Stimulated activated CD8-positive, alpha-beta memory T cell treated with anti-CD3 and anti-CD28 coated beads, Interleukin-7, amount 100 ng/mL, for 24 hours (primary cell): ENCODE measurements at regions not wholly inside any gene's neighbourhood (a gene's known extent, or its start where the extent isn't known, plus 50 kb on each side); places are given as distances from the start of the nearest gene placed in this dataset.
"Not testable (repeated sequence)": the region's sequence is repeated elsewhere in the genome, so short reads cannot be mapped to it uniquely, and the experiment has no call there.

ENCODE experiments used
- DNase-seq: peaks from one replicate; pipeline ENCODE4 v3.0.0-alpha.2; 2020; ENCODE audit warnings: low read depth

DNA sequence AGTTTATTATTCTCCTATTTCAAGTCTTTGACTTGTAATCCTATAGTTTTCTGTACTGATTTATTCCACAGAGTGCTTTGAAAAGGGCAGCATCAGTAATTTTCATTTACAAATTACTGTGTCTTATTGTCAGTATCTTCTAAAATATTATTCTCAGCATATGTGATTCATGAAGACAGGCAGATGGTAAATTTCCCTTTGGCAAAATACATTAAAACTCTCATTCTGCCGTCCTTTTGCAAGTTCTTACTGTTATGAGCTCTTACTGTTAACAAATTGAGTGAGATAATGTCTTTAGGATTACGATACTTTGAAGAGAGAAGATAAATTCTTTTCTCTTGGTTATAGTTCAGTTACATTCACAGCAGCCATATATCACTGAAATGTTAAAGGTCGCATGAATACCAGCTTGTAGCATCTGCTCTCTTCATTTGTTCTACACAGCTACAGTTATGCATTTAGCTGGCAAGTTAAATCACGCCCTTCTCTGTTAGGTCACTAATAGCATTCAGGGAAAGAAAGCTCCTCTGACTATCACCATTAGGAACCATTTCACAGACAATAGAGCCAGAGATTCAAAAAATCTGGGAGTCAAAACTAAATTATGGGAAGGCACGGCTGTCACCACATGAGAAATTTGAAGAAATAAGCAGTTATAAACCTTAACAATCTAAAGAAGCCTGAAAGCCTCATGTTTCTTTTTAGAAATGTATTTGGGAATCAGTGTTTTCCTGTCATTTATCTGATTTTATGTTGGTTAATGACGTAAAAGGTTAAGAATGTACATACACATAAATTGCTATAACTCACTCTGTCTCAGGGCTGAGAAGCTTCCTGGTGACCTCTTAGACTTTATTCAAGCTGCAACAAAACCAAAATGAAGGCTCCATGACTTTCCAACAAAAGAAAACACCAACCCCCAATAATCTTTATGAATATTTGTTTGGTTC is 109.6 kb upstream of the SP4 start:
- DNase-seq: no peak

- DNase-seq: no peak
Measured at GRCh38 chr7:21318916-21319270, 109.0 kb upstream of the SP4 start.

- DNase-seq: no peak
Measured at GRCh38 chr7:21326241-21326640, 101.6 kb upstream of the SP4 start.

GRCh38 chr7:21326921-21327320 is 101.0 kb upstream of the SP4 start:
- no peak for DNase-seq

DNA sequence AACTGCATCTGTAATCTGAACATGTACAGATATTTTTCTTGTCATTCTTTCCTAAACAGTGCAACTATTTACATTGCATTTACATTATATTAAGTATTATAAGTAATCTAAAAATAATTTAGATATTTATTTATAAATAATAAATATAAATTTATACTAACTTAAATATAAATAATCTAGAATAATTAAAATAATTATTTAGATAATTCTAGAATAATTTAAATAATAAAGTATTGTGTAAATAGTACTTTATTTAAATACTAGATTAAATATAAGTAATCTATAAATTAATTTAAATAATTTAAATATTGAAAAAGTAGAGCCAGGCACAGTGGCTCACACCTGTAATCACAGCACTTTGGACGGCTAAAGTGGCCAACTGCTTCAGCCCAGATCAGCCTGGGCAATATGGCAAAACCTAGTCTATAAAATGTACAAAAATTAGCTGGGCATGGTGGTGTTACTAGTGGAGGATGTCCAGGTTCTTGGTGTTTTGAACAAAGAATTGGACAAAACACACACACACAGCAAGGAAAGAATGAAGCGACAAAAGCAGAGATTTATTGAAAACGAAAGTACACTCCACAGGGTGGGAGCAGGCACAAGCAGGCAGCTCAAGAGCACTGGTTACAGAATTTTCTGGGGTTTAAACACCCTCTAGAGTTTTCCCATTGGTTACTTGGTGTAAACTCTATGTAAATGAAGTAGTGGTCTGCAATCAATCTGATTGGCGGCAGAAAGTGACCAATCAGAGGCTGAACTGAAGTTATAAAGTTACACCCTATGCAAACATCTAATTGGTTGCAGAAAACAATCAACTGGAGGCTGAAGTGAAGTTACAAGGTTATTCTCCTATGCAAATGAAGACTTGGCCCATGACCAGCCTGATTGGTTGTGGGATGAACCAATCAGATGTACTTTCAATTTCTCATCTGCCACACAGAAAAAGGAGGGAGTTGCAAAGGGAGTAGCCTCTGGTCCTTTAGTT is 100.2 kb upstream of the SP4 start:
- DNase-seq: no peak

DNA sequence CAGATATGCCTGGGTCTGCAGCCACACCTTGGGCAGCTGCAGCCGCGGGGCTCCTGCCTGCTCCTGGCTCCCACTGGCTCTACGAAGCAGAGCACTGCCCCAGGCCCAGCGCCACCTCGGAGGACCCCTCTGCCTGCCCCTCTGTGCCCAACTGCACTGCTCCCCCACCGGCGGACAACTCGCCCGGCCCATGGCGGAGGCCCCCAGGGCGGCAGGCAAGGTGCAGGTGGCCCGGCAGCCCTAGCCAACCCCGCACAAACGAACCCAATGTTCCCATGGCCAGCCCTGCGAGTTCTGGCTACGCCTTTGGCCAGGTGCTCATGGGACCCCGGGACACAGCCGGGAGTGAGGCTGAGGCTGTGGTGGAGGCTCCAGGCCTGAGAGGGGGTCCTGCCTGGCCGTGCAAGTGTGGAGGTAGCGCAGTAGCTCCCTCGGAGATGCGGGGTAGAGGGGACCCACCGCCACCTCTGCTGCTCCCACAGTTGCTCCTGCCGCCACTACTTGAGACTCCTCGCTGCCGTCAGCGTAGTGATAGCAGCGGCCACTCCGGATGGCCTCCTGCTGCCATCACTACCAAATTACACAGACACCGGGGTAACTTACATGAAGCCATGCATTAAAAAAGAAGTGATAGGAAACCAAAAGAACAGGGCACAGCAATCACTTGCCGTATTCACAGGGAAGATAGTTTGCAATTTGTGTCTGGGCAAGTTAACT is 97.3 kb upstream of the SP4 start:
- DNase-seq: no peak

GRCh38 chr7:21334906-21335305 is 93.0 kb upstream of the SP4 start:
- DNase-seq: no peak

GRCh38 chr7:21336743-21337142 is 91.1 kb upstream of the SP4 start:
- DNase-seq: no peak

DNA sequence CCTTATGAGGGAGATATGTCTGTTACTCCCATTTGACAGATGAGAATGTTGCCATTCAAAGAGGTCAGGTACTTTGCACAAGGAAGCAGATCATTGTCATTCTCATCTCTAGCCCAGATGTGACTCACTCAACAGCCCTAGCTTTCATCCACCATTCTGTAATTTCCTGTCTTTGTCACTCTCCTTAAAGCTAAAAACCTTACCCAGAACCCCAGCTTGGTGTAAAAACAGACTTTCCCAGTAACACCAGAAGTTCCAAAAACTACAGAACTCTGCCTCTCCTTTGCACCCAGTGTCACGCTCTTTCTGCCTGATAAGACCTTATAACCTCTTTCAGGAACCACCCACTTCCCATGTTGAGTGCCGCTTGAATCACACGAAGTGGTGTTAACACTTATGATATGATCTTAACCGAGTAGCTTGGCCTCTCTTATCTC is 89.1 kb upstream of the SP4 start:
- peak; percentile 18 for DNase-seq

DNA sequence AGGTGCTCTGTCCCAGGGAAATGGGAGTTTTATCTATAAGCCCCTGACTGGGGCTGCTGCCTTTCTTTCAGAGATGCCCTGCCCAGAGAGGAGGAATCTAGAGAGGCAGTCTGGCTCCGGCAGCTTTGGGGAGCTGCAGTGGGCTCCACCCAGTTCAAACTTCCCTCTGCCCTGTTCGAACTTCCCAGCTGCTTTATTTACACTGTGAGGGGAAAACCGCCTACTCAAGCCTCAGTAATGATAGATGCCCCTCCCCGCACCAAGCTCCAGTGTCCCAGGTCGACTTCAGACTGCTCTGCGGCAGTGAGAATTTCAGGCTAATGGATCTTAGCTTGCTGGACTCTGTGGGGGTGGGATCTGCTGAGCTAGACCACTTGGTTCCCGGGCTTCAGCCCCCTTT is 83.0 kb upstream of the SP4 start:
- DNase-seq: not testable (repeated sequence)

DNA sequence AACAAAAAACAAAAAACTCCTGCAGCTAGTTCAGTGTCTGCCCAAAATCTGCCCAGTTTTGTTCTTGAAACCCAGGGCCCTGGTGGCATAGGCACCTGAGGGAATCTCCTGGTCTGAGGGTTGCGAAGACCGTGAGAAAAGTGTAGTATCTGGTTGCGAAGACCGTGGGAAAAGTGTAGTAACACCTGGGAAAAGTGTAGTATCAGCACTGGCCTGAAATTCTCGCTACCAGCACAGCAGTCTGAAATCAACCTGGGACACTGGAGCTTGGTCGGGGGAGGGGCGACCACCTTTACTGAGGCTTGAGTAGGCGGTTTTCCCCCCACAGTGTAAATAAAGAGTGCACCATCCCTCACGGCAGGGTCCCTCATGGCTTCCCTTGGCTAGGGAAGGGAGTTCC is 82.5 kb upstream of the SP4 start:
- DNase-seq: no peak

DNA sequence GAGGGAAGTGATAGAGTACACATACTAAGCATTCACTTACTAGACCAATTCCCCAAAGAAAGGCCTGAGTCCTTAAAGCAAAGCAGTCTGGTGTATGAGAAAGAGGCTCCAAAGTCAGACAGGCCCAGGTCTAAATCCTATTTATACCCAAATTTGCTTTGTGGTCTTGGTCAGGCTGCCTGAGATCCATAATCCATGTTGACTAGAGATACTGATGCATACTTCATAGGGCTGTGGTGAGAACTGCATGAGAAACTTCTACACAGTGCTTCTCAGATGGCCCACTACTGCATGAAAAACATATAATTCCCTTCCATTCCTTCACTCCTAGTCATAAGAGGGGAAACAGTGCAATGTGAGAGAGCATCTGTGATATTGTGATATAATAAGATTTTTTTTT is 81.6 kb upstream of the SP4 start:
- no peak for DNase-seq

DNA sequence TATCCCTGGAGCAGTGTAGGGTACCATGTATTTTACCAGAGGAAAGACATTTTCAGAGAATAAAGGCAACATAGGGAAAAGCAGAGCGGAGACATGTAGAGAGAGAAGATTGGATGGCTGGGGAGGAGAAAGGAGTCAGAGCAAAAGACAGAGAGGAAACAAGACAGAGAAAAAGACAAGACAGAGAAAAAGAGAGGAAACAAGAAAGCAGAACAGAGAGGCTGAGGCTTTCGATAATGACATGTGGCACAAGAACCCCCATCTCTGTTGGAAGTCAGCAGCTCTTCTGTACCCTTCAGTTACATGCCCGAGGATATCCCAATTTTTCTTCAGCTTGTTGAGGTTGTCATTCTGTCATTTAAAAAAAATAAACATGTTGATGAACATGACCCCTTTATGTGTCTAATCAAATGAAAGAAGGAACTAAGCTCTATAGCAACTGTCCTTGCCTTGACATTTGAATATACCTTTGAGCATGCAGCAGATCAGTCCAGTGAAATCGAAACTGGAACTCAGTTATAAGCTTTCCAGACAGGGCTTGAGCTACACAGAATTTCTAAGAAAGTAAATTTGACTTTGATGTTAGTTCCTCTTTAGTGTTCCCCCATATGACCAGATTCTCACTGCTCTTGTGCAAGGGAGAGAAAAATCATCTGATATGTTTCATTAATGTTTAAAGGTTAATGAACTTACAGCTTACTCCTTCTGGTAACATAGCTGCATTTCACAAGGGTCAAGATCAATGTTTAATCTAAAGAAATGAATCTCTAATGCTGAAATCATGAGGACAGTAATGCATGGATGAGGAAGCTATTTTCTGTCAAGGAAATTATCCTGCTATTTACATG is 75.1 kb upstream of the SP4 start:
- DNase-seq: no peak

DNA sequence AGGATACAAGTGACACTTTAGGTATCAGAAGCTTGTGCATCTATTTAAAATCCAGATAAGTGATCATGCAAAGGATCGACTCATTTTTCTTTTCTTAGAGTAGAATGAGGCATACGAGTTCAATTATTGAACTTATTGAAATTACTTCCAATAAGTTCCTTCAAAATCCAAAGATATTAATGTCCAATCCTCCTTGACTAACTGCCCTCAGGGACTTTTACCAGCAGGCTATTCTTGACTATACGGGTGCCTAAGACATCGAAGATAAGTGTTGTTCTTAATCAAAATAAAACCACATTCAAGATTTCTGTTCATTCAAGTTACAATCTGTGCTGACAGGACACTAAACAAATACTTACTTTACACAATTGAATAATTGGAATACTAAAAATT is 74.5 kb upstream of the SP4 start:
- no peak for DNase-seq

GRCh38 chr7:21354284-21354683 is 73.6 kb upstream of the SP4 start:
- DNase-seq: no peak

DNA sequence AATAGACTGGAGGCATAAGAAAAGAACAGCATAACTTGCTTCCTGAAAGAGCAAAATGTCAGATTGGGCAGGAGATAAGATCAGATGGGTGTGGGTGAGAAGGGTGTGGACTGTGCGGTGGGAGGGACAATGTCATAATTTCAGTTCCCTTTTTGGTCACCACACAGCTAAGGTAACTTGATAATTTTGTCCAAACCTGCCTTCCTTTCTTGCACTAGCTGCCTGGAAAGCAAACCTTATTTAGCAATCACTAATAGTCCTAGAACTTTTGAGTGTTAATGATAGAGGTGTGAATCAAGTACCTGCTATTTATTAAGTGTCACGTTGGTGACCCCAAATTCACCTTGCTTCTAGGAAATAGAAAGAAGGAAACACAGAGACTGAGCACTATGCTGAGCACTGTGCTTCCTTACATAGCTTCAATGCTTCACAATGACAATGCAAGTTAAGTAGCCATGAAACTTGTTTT is 72.4 kb upstream of the SP4 start:
- DNase-seq: no peak

GRCh38 chr7:21356616-21357015 is 71.3 kb upstream of the SP4 start:
- DNase-seq: no peak

GRCh38 chr7:21357151-21358097 is 70.5 kb upstream of the SP4 start:
- no peak for DNase-seq

GRCh38 chr7:21358648-21359047 is 69.2 kb upstream of the SP4 start:
- DNase-seq: no peak

GRCh38 chr7:21359163-21359562 is 68.7 kb upstream of the SP4 start:
- no peak for DNase-seq
